Psoas muscle (tissue), 7 donors: ENCODE measurements at regions not wholly inside any gene's neighbourhood (a gene's known extent, or its start where the extent isn't known, plus 50 kb on each side); places are given as distances from the start of the nearest gene placed in this dataset.

Experiments
- ATAC-seq, 4 donors: fragments of 200-7000 bp; cut with Tn5 transposase; one replicate each; pipeline ENCODE4 v1.9.1; 2020; ENCODE audit warnings: moderate library complexity in 3 of 4, mild to moderate bottlenecking in 2 of 4
- DNase-seq, 2 donors: peaks; one replicate each; pipeline ENCODE4 v3.0.0-alpha.2; 2020
- H3K27ac ChIP-seq: fragments of 200-600 bp; one replicate; pipeline ENCODE4 v1.8.0; 2022
- H3K27me3 ChIP-seq, 3 donors: fragments of 200-600 bp in 1 of 3; one replicate each; pipeline versions ENCODE4 v1.6.1 to v1.8.0; 2013 to 2022; ENCODE audit warnings: low read length in 2 of 3, mild to moderate bottlenecking in 2 of 3, moderate library complexity in 1 of 3; ENCODE audit not compliant: insufficient read depth in 3 of 3
- H3K36me3 ChIP-seq, 2 donors: fragments of 200-600 bp in 1 of 2; one replicate each; pipeline versions ENCODE4 v1.6.1 to v1.8.0; 2013 to 2022; ENCODE audit warnings: low read depth in 1 of 2, mild to moderate bottlenecking in 1 of 2, moderate library complexity in 1 of 2; ENCODE audit not compliant: insufficient read depth in 1 of 2
- H3K4me1 ChIP-seq: fragments of 200-600 bp; one replicate; pipeline ENCODE4 v1.8.0; 2022
- H3K4me3 ChIP-seq: fragments of 200-600 bp; one replicate; pipeline ENCODE4 v1.8.0; 2022; ENCODE audit warnings: mild to moderate bottlenecking
- H3K9me3 ChIP-seq: fragments of 200-600 bp; one replicate; pipeline ENCODE4 v1.8.0; 2022
- WGBS, 3 donors: extraction: QIAGEN DNeasy Blood & Tissue Kit; methylation state at CpG; one replicate each; pipeline versions ENCODE4 v1.1.6 to v1.1.7; 2013; 5-methylcytosine and 5-hydroxymethylcytosine counted together
- intact Hi-C, 2 donors: fragments of 100-400 bp; cut with DNase I; formaldehyde crosslinking; loops; one replicate each; pipeline versions ENCODE4 v1.11.0 to v1.14.2; 2022
- TF ChIP-seq, protein P1 (sequence below): fragments of 200-600 bp; IDR thresholded peaks from one replicate; pipeline ENCODE4 v1.8.0; 2022; ENCODE audit warnings: antibody characterized with exemption
- donor health status: healthy with polysubstance abuse.
- donor health status: DM: no; HTN: no; CAD: no; lungs with moderate emphysema.
- donor health status: Bipolar disorder and iron deficiency.
- donor health status: healthy.
- donor health status: DM: yes; HTN: yes; CAD: no.
- donor health status: DM: no; HTN: no; CAD: no.
- donor health status: DM: yes; HTN: yes; CAD: no.

DNA sequence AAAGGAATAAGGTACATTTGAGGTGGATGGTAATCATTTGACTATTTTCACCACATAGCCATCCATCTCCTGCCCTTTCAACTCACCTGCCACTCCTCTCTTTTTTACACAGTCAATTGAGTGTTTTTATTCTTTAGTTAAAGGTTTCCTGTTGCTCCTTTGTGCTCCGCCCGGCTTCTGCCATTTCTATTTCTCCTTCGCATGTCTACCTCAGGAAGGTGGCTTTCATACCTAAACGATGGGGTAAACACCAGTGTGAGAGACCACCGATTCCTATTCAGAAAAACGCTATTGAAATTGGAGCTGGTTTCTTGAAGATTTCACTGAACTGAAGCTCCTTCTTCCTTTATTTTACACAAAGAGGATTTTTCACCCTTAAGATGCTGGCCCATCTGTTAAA is 1628.0 kb upstream of the PIK3C3 start:
- WGBS, 3 donors, result 52 to 60% (median 60%) methylated on average over 6 of the region's 6 CpGs
- Histone ChIP-seq H3K4me1 (no peaks in the 10 kb centered on the region), H3K4me3 (no peak overlapping the region), H3K9me3 (no peaks in the 10 kb centered on the region), H3K36me3 (no peaks in the 10 kb centered on the region), H3K27me3 (no peaks in the 10 kb centered on the region), H3K27ac (no peak overlapping the region)
- intact Hi-C loops, result no loop called here
- DNase-seq, result no peak
- no peak for ATAC-seq
- TF ChIP-seq, protein P1, sequence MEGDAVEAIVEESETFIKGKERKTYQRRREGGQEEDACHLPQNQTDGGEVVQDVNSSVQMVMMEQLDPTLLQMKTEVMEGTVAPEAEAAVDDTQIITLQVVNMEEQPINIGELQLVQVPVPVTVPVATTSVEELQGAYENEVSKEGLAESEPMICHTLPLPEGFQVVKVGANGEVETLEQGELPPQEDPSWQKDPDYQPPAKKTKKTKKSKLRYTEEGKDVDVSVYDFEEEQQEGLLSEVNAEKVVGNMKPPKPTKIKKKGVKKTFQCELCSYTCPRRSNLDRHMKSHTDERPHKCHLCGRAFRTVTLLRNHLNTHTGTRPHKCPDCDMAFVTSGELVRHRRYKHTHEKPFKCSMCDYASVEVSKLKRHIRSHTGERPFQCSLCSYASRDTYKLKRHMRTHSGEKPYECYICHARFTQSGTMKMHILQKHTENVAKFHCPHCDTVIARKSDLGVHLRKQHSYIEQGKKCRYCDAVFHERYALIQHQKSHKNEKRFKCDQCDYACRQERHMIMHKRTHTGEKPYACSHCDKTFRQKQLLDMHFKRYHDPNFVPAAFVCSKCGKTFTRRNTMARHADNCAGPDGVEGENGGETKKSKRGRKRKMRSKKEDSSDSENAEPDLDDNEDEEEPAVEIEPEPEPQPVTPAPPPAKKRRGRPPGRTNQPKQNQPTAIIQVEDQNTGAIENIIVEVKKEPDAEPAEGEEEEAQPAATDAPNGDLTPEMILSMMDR, result no peak

DNA sequence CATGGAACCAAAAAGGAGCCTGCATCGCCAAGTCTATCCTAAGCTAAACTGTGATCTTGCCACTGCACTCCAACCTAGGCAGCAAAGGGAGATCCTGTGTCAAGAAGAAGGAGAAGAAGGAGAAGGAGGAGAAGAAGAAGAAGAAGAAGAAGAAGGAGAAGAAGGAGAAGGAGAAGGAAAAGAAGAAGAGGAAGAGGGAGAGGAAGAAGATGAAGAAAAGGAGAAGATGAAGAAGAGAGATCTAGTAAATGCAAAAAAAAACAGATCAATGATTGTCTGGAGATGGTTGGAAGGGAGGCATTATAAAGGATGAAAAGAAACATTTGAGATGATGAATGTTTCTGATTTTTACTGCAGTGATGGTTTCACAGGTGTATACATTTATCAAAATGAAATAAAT is 1629.0 kb upstream of the PIK3C3 start:
- no peak for DNase-seq
- Histone ChIP-seq H3K4me3 (no peak overlapping the region), H3K9me3 (no peaks in the 10 kb centered on the region), H3K27me3 (no peaks in the 10 kb centered on the region), H3K4me1 (no peaks in the 10 kb centered on the region), H3K36me3 (no peaks in the 10 kb centered on the region), H3K27ac (no peak overlapping the region)
- TF ChIP-seq, protein P1, result no peak
- intact Hi-C loops, result no loop called here
- no peak for ATAC-seq
- 91 to 94% (median 91%) methylated on average over 1 of the region's 1 CpG for whole genome bisulfite sequencing, 3 donors

DNA sequence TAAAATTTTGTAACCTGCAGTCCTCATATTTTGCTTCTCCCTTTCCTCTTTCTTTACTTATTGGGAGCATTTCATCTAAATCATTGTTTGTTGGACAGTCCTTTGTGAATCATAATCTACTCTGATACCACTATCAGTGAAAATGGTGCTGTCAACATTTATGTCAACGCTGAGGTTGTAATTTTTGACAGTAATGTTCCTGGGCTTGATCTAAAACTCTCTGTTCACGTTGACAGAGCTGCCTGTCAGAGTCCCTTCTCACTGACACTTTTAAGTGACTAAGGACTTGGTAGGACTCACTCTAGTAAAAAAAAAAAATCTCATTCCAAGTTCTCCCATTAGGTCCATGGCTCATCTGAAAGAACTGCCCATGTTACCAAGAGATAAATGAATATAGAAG is 1640.8 kb upstream of the PIK3C3 start:
- H3K4me3 ChIP-seq, result no peak overlapping the region
- intact Hi-C loops, result no loop called here
- H3K27ac ChIP-seq, result no peak overlapping the region
- 55 to 60% (median 55%) methylated on average over 2 of the region's 2 CpGs for WGBS, 3 donors
- no peaks in the 10 kb centered on the region for H3K36me3 ChIP-seq
- H3K9me3 ChIP-seq, result no peaks in the 10 kb centered on the region
- H3K27me3 ChIP-seq, result no peaks in the 10 kb centered on the region
- ATAC-seq (no peak), DNase-seq (no peak)
- TF ChIP-seq, protein P1, result no peak
- no peaks in the 10 kb centered on the region for H3K4me1 ChIP-seq

DNA sequence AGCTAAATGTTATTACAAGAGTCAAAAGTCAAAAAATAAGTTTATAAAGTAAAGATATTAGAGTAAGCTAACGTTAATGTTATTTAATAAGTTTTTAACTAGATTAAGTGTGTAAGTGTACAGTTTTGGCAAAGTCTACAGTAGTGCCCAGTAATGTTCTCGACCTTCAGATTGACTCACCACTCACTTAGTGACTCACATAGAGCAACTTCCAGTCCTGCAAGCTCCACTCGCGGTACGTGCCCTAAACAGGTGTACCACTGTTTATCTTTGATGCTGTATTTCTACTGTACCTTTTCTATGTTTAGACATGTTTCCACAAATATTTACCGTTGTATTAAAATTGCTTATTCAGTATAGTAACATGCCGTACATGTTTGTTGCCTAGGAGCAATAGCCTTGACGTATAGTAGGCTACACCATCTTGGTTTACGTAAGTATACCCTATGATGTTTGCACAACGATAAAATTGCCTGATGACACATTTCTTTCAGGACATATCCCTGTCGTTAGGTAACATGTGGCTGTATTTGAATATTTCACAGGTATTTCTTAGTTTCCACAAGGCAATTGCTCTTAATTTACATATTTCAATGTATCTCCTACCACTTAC is 1641.9 kb upstream of the PIK3C3 start:
- intact Hi-C loops, result no loop called here
- WGBS, 3 donors, result 88% methylated on average over 11 of the region's 11 CpGs
- TF ChIP-seq, protein P1, result no peak

DNA sequence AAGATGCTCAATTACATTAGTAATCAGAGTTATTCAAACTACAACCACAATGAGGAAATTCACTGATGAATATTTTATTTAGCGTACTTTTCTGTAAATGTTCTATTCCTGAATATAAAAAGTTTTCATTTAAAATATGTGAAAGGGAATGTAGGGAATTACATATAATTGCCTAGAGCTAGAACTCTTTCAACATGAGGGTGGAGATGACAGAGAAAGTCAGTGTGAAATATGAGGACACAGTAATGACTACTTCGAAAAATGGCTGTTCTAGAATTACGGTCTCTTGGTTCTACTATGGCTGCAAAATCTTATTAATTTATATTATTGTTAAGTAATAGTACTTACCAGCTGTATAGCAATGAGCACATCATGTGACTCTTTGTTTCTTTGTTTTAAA is 1647.4 kb upstream of the PIK3C3 start:
- TF ChIP-seq, protein P1, result no peak
- ATAC-seq, result no peak
- H3K4me3 ChIP-seq, result no peak overlapping the region
- no peaks in the 10 kb centered on the region for H3K27me3 ChIP-seq
- intact Hi-C loops, result no loop called here
- DNase-seq, result no peak
- no peaks in the 10 kb centered on the region for H3K9me3 ChIP-seq
- H3K36me3 ChIP-seq, result no peaks in the 10 kb centered on the region
- no peaks in the 10 kb centered on the region for H3K4me1 ChIP-seq
- WGBS, 3 donors, result 69 to 77% (median 75%) methylated on average over 3 of the region's 3 CpGs
- no peak overlapping the region for H3K27ac ChIP-seq

More for the DNA sequence above, 1641.9 kb upstream of the PIK3C3 start:
- ATAC-seq (no peak), DNase-seq (no peak)
- no peaks in the 10 kb centered on the region for H3K9me3 ChIP-seq
- H3K4me1 ChIP-seq, result no peaks in the 10 kb centered on the region
- no peak overlapping the region for H3K4me3 ChIP-seq
- no peak overlapping the region for H3K27ac ChIP-seq
- H3K27me3 ChIP-seq, result no peaks in the 10 kb centered on the region
- no peaks in the 10 kb centered on the region for H3K36me3 ChIP-seq
